ENCODE measurements at regions not wholly inside any gene's neighbourhood (a gene's known extent, or its start where the extent isn't known, plus 50 kb on each side); places are given as distances from the start of the nearest gene placed in this dataset.

DNA sequence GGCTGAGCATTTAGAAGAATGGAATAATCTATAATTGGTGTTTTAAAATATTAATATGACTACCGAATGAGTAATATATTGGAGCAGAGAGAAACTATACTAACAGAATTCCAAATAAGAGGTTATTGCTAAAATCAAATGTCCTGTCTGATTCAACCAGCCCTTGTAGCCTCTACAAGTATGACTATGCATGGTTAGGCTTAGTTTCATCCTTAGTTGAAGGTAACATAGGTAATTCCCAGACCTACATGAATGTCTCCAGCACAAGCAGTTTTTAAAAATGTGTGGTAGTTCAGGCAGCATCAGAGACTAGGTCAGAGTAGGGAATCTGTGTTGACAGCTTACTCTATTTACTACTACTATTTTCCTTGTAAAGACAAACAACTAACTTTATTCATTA is 51.7 kb upstream of the SLC27A6 start:
- no peaks in the 10 kb centered on the region for H3K36me3 Mint-ChIP-seq
- H3K9me3 Mint-ChIP-seq, result peaks cover 0 to 2% (median 0%) of the 10 kb centered on the region in 7 donors
- ATAC-seq (ENCODE audit: low read depth in 2 of 2) (no peak), DNase-seq (no peak)
- H3K4me1 Mint-ChIP-seq, result no peaks in the 10 kb centered on the region
- H3K27ac Mint-ChIP-seq, result no peak overlapping the region
- no peak overlapping the region for H3K4me3 Mint-ChIP-seq
- H3K27me3 Mint-ChIP-seq, result no peaks in the 10 kb centered on the region

Measured in naive B cell (primary cell).